ENCODE measurements at regions not wholly inside any gene's neighbourhood (a gene's known extent, or its start where the extent isn't known, plus 50 kb on each side); places are given as distances from the start of the nearest gene placed in this dataset.

DNA sequence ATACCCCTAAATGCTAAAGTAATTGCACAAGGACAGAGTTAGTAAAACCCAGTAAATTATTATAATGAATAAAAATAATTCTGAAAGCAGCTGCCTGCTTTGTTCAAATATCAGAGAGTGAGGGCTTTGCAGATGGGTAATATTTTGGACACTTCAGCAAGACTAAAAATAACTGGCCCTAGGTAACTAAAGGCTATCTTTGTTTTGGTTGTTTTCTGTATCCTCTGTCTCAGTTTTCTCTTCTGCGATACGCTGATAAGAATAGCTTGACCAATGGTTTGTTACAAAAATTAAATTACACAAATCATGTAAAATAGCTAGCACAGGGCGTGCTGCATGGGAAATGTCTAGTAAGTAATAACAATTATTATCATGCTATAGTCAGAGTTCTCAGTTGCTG is 204.7 kb downstream of the FGFR2 start:
- TF ChIP-seq, protein P1, sequence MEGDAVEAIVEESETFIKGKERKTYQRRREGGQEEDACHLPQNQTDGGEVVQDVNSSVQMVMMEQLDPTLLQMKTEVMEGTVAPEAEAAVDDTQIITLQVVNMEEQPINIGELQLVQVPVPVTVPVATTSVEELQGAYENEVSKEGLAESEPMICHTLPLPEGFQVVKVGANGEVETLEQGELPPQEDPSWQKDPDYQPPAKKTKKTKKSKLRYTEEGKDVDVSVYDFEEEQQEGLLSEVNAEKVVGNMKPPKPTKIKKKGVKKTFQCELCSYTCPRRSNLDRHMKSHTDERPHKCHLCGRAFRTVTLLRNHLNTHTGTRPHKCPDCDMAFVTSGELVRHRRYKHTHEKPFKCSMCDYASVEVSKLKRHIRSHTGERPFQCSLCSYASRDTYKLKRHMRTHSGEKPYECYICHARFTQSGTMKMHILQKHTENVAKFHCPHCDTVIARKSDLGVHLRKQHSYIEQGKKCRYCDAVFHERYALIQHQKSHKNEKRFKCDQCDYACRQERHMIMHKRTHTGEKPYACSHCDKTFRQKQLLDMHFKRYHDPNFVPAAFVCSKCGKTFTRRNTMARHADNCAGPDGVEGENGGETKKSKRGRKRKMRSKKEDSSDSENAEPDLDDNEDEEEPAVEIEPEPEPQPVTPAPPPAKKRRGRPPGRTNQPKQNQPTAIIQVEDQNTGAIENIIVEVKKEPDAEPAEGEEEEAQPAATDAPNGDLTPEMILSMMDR (IDR thresholded peaks at IDR 0.05 in 4 of 5, conservative IDR thresholded peaks at IDR 0.05 in 1 of 5) = no peak
- no peak for TF ChIP-seq POLR2A (IDR thresholded peaks at IDR 0.05)

Data from gastrocnemius medialis (tissue), 4 donors.